HG03571 (cell line): ENCODE measurements at regions not wholly inside any gene's neighbourhood (a gene's known extent, or its start where the extent isn't known, plus 50 kb on each side); places are given as distances from the start of the nearest gene placed in this dataset.
"Not testable (repeated sequence)": the region's sequence is repeated elsewhere in the genome, so short reads cannot be mapped to it uniquely, and the experiment has no call there.

ENCODE experiments used
- ATAC-seq: cut with Tn5 transposase; IDR thresholded peaks from one replicate; pipeline ENCODE4 v1.9.1; 2021; ENCODE audit not compliant: unreplicated experiment

GRCh38 chr5:52255308-52255707 is 532.4 kb upstream of the ITGA1 start:
- ATAC-seq, result no peak

DNA sequence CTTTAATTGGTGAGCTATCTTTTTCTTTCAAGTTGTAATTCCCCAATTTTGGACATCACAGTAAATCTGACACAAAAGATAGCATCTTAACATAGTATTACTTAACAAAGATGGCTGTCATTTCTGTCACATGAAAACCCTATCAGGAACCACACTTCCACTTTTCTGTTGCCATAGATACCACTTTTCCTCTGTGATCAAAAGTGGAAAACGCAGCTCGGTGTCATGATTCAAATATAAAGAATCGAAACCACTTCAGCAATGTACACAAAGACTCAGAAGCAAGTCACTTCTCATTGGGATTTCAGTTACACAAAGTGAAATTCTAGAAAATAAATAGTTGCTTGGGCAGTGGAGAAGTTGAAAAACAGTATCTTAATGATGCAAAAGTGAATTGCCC is 524.9 kb upstream of the ITGA1 start:
- no peak for ATAC-seq

- ATAC-seq, result no peak
Measured at GRCh38 chr5:52269401-52269800, 518.3 kb upstream of the ITGA1 start.

- ATAC-seq, result no peak
Measured at GRCh38 chr5:52269859-52270258, 517.9 kb upstream of the ITGA1 start.

DNA sequence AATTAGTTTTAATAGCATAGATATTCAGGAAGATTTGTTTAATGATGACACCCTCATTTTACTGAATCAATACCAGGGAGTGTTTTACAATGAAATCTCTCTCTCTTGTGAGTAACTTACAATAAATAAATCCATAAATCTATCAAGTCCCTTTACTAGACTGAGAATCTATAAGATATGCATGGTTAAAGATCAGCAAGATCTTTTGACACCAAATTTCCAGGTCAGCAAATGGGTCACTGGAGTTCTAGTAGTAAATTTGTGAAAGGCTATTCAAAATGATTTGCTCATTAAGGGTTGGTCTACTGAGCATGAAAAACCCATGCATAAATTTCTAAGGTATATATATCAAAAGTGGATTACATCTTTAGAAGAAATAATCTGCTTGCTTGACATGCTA is 512.1 kb upstream of the ITGA1 start:
- no peak for ATAC-seq

GRCh38 chr5:52277101-52277500 is 510.6 kb upstream of the ITGA1 start:
- ATAC-seq, result no peak

DNA sequence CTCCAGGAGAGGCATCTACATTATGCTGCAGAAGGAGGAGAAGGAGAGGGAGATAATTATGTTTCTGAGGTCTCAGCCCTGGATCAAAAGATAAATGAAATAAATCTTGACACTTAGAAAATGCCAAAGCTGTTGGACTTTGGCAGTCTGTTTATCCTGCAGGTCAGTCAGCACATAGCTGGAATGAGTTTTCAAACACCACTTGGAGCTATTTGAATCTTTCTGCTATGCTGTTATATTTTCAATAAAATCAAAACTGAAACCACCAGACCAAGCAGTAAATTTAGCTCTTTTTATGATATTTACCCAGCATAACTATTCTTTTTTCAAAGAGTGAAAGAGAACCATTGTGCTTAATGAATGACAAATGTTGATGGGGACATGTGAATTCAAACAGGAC is 505.1 kb upstream of the ITGA1 start:
- no peak for ATAC-seq

DNA sequence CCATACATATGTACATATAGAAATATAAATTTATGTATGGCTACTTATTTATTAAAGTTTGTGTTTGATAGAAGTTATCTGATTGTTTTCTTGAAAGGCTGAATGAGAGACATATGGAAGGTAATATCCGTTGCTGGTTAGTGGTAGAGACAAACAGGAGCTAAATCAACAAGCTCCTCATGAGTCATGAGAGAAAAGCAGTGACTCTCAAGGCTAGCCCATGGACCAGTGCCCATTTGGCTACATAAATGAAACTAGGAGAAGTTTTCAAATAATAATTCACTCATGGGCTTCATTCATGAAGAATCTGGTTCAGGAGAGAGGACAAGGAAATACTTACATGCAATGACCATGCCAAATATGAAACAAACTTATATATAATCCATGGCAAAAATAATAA is 504.5 kb upstream of the ITGA1 start:
- no peak for ATAC-seq

DNA sequence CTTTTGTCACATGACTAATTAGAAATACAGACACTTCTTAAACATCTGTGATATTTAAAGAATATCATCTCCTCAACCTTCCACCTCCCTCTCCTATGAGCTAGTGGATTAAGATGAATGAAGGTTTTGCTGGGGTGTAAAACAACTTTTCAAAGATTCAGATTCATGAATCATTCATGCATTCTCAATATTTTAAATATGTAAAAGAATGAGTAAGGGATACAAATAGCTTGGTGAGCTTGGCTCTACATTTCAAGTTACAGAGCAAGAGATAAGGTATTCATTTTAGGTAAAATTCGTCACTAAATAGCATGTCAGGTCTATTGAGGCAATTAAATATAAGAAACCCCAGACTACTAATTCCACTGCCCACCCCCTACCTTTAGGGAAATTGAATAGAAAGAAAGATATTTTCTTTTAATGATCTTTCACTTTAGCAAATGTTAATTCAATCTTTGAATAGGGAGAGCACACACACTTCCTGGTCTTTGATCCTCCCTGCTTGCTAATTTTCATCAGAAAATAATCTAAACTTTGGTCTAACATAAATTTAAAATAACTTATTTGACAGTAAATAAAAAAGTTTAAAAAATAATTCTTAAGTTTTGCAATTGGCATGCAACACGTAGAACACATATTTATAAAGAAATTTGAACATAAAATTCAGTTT is 486.9 kb upstream of the ITGA1 start:
- no peak for ATAC-seq

GRCh38 chr5:52304816-52305215 is 482.9 kb upstream of the ITGA1 start:
- not testable (repeated sequence) for ATAC-seq

DNA sequence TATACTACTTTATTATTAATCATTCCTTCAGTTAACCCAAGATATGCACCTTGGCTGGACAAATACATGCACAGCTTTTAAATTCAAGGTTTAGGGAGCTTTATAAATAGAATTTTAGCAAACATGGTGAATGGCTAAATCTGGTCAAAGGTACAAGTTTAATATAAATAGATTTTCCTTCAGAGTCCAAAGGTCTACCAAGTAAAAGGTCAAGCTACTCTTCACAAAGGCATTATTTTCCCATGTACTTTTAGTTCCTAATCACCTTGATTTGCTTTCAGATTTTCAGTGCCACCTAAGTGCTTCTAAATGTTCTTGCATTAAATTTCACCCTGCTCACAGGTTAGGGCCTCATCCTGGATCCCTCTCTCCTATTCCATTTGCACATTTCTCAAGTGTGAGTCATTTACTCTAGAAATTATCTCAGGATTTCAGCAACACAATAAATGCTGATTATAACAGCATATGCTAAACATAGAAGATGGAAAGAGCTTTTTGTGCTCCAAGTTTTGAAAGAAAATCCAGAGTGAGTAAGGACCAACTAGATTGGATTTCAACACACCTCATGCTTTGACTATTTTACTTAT is 459.4 kb upstream of the ITGA1 start:
- no peak for ATAC-seq

- no peak for ATAC-seq
Measured at GRCh38 chr5:52331725-52332124, 456.0 kb upstream of the ITGA1 start.

- ATAC-seq, result no peak
Measured at GRCh38 chr5:52334367-52334766, 453.3 kb upstream of the ITGA1 start.

DNA sequence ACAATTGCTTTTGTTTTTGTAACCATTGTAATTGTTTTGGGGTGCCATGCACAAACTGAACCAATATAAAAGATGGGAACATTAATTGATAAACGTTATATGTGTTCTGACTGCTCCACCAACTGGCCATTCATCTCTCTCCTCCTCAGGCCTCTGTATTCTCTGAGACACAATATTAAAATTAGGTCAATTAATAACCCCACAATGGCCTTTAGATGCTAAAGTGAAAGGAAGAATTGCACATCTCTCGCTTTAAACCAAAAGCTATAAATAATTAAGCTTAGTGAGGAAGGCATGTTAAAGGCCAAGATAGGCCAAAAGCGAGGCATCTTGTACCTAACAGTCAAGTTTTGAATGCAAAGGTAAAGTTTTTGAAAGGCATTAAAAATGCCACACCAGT is 448.4 kb upstream of the ITGA1 start:
- ATAC-seq, result no peak

GRCh38 chr5:52342361-52342760 is 445.4 kb upstream of the ITGA1 start:
- ATAC-seq, result no peak

DNA sequence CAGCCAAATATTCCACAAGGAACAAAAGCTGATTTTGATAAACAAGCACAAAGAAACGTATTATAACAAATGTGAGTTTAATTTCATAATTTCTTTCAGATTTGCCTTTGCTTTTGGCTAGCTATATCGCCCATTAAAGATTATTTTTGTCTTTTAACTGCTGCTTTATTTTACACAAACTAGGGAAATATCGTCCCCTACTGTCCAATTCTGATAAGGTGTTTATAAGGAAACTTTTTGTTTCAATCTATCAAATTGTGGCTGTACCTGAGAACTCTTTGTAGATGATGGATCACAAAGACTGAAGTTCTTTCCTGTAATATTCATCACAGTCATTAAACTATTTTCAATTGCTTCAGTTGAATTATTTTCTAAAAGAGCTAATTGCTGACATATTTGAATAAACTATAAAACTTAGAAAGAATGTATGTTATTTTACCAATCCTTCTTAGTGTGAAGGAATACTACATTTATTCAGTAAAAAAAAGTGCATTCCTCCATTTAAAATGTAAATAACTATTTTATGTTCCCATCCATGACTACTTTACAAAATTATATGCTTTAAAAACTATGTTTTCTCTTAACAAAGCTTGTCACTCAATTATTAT is 431.3 kb upstream of the ITGA1 start:
- ATAC-seq, result no peak

- no peak for ATAC-seq
Measured at GRCh38 chr5:52359261-52359660, 428.5 kb upstream of the ITGA1 start.

DNA sequence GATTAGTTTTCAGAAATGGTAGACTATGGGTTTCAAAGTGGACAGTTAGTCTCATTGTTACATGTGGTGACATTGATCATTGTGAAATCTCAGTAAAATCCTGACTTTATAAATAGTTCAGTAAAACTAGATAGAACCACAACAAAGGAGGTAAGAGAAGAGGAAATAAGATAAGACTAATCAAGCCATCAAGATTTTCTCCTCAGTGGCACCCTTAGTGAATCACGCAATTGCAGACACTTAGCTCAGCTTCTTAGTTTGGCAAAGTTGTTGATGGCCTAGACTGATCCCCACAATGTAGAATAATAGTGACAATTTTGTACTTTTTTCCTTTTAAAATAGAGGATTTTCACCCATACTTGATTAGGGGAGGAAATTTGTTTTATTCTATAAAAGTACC is 426.7 kb upstream of the ITGA1 start:
- no peak for ATAC-seq

DNA sequence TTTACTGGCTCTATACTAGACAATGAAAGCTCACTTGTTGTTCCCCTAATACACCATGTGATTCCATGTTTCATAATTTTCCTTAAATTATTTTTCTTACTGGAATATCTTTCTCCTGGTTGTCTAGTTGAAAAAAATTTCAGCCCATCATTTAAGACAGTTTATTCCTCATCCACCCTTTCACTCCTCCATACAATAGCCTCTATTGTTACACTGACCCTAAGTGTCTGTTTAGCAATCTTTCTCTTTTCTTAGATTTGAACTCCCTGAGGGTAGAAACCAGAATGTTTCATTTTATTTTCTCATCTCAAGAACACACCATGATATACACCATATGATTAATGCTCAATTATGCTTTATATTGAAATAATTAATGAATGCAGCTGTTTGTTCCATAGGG is 413.4 kb upstream of the ITGA1 start:
- no peak for ATAC-seq

DNA sequence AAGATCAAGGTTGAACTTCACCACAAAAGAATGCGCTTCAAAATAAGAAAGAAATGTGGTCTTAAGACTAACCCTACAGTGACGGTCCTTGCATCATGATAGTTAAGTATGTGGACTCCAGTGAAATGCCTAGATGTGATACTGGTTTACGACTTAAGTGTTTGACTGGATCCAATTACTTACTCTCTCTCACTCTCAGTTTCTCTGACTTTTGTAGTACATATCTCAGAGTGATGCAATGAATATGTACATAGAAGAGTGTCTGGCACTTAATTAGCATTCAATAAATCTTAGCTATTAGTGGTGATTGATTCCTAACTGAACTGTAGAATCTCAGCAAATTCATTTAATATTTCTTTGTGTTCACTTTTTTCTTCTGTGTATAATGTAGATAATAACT is 411.7 kb upstream of the ITGA1 start:
- no peak for ATAC-seq

DNA sequence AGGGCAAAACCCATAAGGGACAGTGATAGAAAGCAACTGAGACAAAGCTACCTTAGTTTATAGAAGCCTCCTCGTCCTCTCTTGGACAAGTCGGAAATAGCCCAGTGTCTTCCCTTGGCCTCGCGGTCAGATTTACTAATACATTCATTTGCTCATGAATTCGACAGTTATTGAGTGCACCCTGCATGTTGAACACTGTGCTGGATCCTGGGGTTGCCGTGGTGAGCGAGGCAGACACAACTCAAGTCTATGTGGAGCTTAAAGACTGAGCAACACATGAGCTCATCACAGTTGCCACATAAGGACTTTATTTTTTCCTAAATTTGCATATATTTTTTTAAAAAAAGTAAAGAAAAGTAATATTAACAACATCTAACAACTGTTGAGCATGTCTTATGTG is 411.1 kb upstream of the ITGA1 start:
- no peak for ATAC-seq

GRCh38 chr5:52378237-52378636 is 409.5 kb upstream of the ITGA1 start:
- ATAC-seq, result no peak

DNA sequence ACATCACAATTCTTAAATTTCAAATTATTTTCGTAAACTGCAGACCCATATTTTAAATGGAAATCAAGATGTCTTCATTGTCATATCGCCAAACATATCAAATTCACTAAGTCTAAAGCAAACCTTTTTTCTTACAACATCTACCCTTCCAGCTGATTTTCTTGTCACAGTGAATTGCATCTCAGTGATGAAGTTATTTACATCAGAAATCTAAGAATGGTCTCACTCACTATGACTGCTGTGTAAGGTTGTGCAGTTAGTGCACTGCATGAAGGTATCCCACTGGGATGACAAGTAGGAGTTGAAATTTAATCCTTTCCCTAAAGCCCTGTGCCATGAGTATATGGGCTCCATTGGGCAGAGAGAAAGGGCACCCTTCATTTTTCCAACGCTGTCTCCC is 399.4 kb upstream of the ITGA1 start:
- no peak for ATAC-seq
